Neural cell (in vitro differentiated cells): ENCODE measurements at regions not wholly inside any gene's neighbourhood (a gene's known extent, or its start where the extent isn't known, plus 50 kb on each side); places are given as distances from the start of the nearest gene placed in this dataset.

Experiments
- H2AFZ ChIP-seq: fragments of 200-600, 300-800 bp; sonication (generic), shearing (Covaris generic); 2 replicates; pipeline ENCODE4 v1.6.0; 2014; ENCODE audit warnings: low read depth, mild to moderate bottlenecking, antibody characterized with exemption, low read length, moderate library complexity
- H3F3A ChIP-seq: fragments of 200-600 bp; shearing (Covaris generic); 2 replicates; pipeline ENCODE4 v1.6.1; 2016; ENCODE audit warnings: mild to moderate bottlenecking, moderate library complexity, mixed read lengths, antibody characterized with exemption, low read length; ENCODE audit not compliant: insufficient read depth, poor library complexity, severe bottlenecking
- H3K27ac ChIP-seq: fragments of 200-600, 300-800 bp; sonication (generic), shearing (Covaris generic); 2 replicates; pipeline ENCODE4 v1.5.1; 2014; ENCODE audit warnings: mild to moderate bottlenecking, low read length, moderate library complexity
- H3K27me3 ChIP-seq: fragments of 300-800, 200-600 bp; sonication (generic), shearing (Covaris generic); 2 replicates; pipeline ENCODE4 v1.6.0; 2014; ENCODE audit warnings: mild to moderate bottlenecking, low read depth, low read length, moderate library complexity; ENCODE audit not compliant: insufficient read depth
- H3K36me3 ChIP-seq: fragments of 300-800, 200-600 bp; sonication (generic), shearing (Covaris generic); 2 replicates; pipeline ENCODE4 v1.5.1; 2014; ENCODE audit warnings: mild to moderate bottlenecking, antibody characterized with exemption, low read length, moderate library complexity; ENCODE audit not compliant: insufficient read depth
- H3K4me2 ChIP-seq: fragments of 300-800, 200-600 bp; sonication (generic), shearing (Covaris generic); 2 replicates; pipeline ENCODE4 v1.6.0; 2014; ENCODE audit warnings: mild to moderate bottlenecking, low read length
- H3K4me3 ChIP-seq: fragments of 300-800, 200-600 bp; sonication (generic), shearing (Covaris generic); 2 replicates; pipeline ENCODE4 v1.5.1; 2014; ENCODE audit warnings: mild to moderate bottlenecking, low read length, moderate library complexity
- H3K79me2 ChIP-seq: fragments of 200-600 bp; shearing (Covaris generic); replicated peaks from 2 replicates; pipeline ENCODE4 v1.6.0; 2014; ENCODE audit warnings: mild to moderate bottlenecking, low read length, moderate library complexity; ENCODE audit not compliant: insufficient read depth
- H3K9ac ChIP-seq: fragments of 300-800, 200-600 bp; sonication (generic), shearing (Covaris generic); 2 replicates; pipeline ENCODE4 v1.6.1; 2016; ENCODE audit warnings: mild to moderate bottlenecking, low read length, mixed read lengths
- H3K9me2 ChIP-seq: fragments of 200-600 bp; shearing (Covaris generic); 2 replicates; pipeline ENCODE4 v1.6.1; 2016; ENCODE audit warnings: mild to moderate bottlenecking, low read length, mixed read lengths; ENCODE audit not compliant: insufficient read depth
- H3K9me3 ChIP-seq: fragments of 200-600, 300-800 bp; sonication (generic), shearing (Covaris generic); 2 replicates; pipeline ENCODE4 v1.6.1; 2016; ENCODE audit warnings: mild to moderate bottlenecking, mixed run types, low read length, moderate library complexity, mixed read lengths
- H4K20me1 ChIP-seq: fragments of 200-600 bp; shearing (Covaris generic); 2 replicates; pipeline ENCODE4 v1.6.1; 2016; ENCODE audit warnings: mild to moderate bottlenecking, mixed run types; ENCODE audit not compliant: insufficient read depth
- EP300 ChIP-seq: fragments of 450-650 bp; conservative IDR thresholded peaks from 2 replicates; pipeline ENCODE4 v1.6.1; 2014; ENCODE audit warnings: antibody characterized with exemption, mild to moderate bottlenecking, moderate library complexity; ENCODE audit not compliant: poor library complexity, severe bottlenecking
- EZH2 ChIP-seq: fragments of 200-600, 300-800 bp; shearing (Covaris generic), sonication (generic); IDR thresholded peaks from 2 replicates; pipeline ENCODE4 v1.6.1; 2014; ENCODE audit warnings: antibody characterized with exemption, low read length, borderline replicate concordance, mild to moderate bottlenecking; ENCODE audit not compliant: insufficient read depth, poor library complexity, severe bottlenecking
- MXI1 ChIP-seq: fragments of 450-650 bp; conservative IDR thresholded peaks from 2 replicates; pipeline ENCODE4 v1.6.1; 2014; ENCODE audit warnings: antibody characterized with exemption, mild to moderate bottlenecking; ENCODE audit not compliant: poor library complexity, severe bottlenecking
- POLR2AphosphoS5 ChIP-seq: IDR thresholded peaks from 2 replicates; pipeline ENCODE4 v1.6.1; 2012
- RAD21 ChIP-seq: fragments of 450-650 bp; conservative IDR thresholded peaks from 2 replicates; pipeline ENCODE4 v1.6.1; 2014; ENCODE audit warnings: antibody characterized with exemption, mild to moderate bottlenecking, moderate library complexity
- REST ChIP-seq: IDR thresholded peaks from 2 replicates; pipeline ENCODE4 v1.6.1; 2012; ENCODE audit warnings: borderline replicate concordance
- SMC3 ChIP-seq: fragments of 450-650 bp; conservative IDR thresholded peaks from 2 replicates; pipeline ENCODE4 v1.6.1; 2014; ENCODE audit warnings: antibody characterized with exemption, mild to moderate bottlenecking, moderate library complexity; ENCODE audit not compliant: poor library complexity
- TAF1 ChIP-seq: IDR thresholded peaks from 2 replicates; pipeline ENCODE4 v1.6.1; 2012; ENCODE audit warnings: low read depth
- TF ChIP-seq, protein P1 (sequence below): fragments of 450-650 bp; IDR thresholded peaks from 2 replicates; pipeline ENCODE4 v1.5.1; 2014; ENCODE audit warnings: antibody characterized with exemption, mild to moderate bottlenecking, moderate library complexity; ENCODE audit not compliant: poor library complexity, severe bottlenecking

- H3K9me2 ChIP-seq = no peaks in the 10 kb centered on the region
- H3K79me2 ChIP-seq = no peaks in the 10 kb centered on the region
- no peak overlapping the region for H3K4me3 ChIP-seq
- no peaks in the 10 kb centered on the region for H3K9me3 ChIP-seq
- no peaks in the 10 kb centered on the region for H4K20me1 ChIP-seq
- H3K4me2 ChIP-seq = no peak overlapping the region
- H2AFZ ChIP-seq = no peak overlapping the region
- no peaks in the 10 kb centered on the region for H3K27me3 ChIP-seq
- H3K9ac ChIP-seq = no peak overlapping the region
- no peak overlapping the region for H3K27ac ChIP-seq
- H3K36me3 ChIP-seq = no peaks in the 10 kb centered on the region
- H3F3A ChIP-seq = no peaks in the 10 kb centered on the region
- no peak for TF ChIP-seq REST
- TF ChIP-seq RAD21 = no peak
- TF ChIP-seq, protein P1, sequence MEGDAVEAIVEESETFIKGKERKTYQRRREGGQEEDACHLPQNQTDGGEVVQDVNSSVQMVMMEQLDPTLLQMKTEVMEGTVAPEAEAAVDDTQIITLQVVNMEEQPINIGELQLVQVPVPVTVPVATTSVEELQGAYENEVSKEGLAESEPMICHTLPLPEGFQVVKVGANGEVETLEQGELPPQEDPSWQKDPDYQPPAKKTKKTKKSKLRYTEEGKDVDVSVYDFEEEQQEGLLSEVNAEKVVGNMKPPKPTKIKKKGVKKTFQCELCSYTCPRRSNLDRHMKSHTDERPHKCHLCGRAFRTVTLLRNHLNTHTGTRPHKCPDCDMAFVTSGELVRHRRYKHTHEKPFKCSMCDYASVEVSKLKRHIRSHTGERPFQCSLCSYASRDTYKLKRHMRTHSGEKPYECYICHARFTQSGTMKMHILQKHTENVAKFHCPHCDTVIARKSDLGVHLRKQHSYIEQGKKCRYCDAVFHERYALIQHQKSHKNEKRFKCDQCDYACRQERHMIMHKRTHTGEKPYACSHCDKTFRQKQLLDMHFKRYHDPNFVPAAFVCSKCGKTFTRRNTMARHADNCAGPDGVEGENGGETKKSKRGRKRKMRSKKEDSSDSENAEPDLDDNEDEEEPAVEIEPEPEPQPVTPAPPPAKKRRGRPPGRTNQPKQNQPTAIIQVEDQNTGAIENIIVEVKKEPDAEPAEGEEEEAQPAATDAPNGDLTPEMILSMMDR = no peak
- TF ChIP-seq EP300 = no peak
- no peak for TF ChIP-seq POLR2AphosphoS5
- TF ChIP-seq TAF1 = no peak
- TF ChIP-seq MXI1 = no peak
Measured at GRCh38 chr5:20087299-20087698, 99.3 kb upstream of the CDH18 start.

DNA sequence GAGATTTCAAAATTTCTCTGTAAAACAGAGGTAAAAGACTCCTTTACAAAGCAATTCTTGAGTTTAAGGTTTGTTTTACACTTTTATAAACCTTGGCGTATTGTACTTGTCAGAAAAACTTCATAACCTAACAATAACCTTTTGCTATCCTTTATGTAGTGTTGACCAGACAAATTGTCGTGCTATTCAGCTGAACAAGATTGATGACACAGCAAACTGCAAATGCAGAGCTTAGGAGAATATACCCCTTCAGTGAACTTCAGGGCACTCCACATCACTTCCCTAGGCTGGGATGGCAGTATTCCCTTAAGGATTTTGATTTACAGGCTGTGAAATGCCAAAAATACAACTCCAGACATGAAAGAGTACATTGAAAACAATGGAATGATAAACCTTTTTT is 89.2 kb upstream of the CDH18 start:
- Histone ChIP-seq H2AFZ (no peak overlapping the region), H3K79me2 (no peaks in the 10 kb centered on the region), H3K36me3 (no peaks in the 10 kb centered on the region), H3K27me3 (no peaks in the 10 kb centered on the region), H3K9me3 (no peaks in the 10 kb centered on the region), H3K9me2 (no peaks in the 10 kb centered on the region), H3K4me3 (no peak overlapping the region), H3K9ac (no peak overlapping the region), H4K20me1 (no peaks in the 10 kb centered on the region), H3K4me2 (no peak overlapping the region), H3F3A (no peaks in the 10 kb centered on the region), H3K27ac (no peak overlapping the region)
- no peak for TF ChIP-seq EP300
- no peak for TF ChIP-seq SMC3
- TF ChIP-seq MXI1 = no peak
- no peak for TF ChIP-seq EZH2
- TF ChIP-seq REST = no peak
- TF ChIP-seq, protein P1 = no peak
- TF ChIP-seq TAF1 = no peak
- TF ChIP-seq POLR2AphosphoS5 = no peak
- TF ChIP-seq RAD21 = no peak
